ENCODE measurements at regions not wholly inside any gene's neighbourhood (a gene's known extent, or its start where the extent isn't known, plus 50 kb on each side); places are given as distances from the start of the nearest gene placed in this dataset.

GRCh38 chr16:66206363-66206762, 160.1 kb upstream of the CDH5 start:
- no peaks in the 10 kb centered on the region for H3K36me3 ChIP-seq (replicated peaks in 1 of 2; ENCODE audit: control extremely low read depth in 1 of 2, control insufficient read depth in 1 of 2, extremely low read depth in 1 of 2, insufficient read depth in 2 of 2, low read length in 1 of 2)
- H3K4me3 ChIP-seq (ENCODE audit: control extremely low read depth in 1 of 5, extremely low read depth in 1 of 5, insufficient read depth in 1 of 5, low read depth in 2 of 5, low read length in 4 of 5): no peak overlapping the region
- TF ChIP-seq EZH2 (IDR thresholded peaks at IDR 0.05; ENCODE audit: borderline replicate concordance, insufficient read depth, low read depth, low read length, poor library complexity, severe bottlenecking): no peak
- no peak for TF ChIP-seq CTCF (IDR thresholded peaks at IDR 0.05)
- DNase-seq: no peak
- no peak overlapping the region for H3K27ac ChIP-seq (ENCODE audit: low read length in 2 of 2)
- ChIA-PET CTCF (interaction anchor here (0.7 kb wide), 1 partner anchor 11 kb away, joined by 3 read pairs; no protein-coding TSS in a partner anchor), POLR2A (no interaction called here)
- Mint-ChIP-seq H3K4me3 (no peak overlapping the region), H3K27ac (no peak overlapping the region), H3K9me3 (ENCODE audit: insufficient read depth) (no peaks in the 10 kb centered on the region), H3K4me1 (no peaks in the 10 kb centered on the region), H3K27me3 (peaks cover 20% of the 10 kb centered on the region)
- no peak overlapping the region for H2AFZ ChIP-seq (ENCODE audit: insufficient read depth, low read depth, low read length, poor library complexity, severe bottlenecking)
- 84% methylated on average over 2 of the region's 4 CpGs for WGBS (ENCODE audit: insufficient coverage)
- H3K27me3 ChIP-seq (replicated peaks in 1 of 4; ENCODE audit: control extremely low read depth in 1 of 4, control insufficient read depth in 3 of 4, insufficient read depth in 4 of 4, low read length in 3 of 4): no peaks in the 10 kb centered on the region
- no peak overlapping the region for H3K4me2 ChIP-seq (replicated peaks; ENCODE audit: low read depth, low read length, poor library complexity, severe bottlenecking)
- ATAC-seq (ENCODE audit: low read depth): no peak
- intact Hi-C loops (cut with micrococcal nuclease): no loop called here
- no peaks in the 10 kb centered on the region for H3K79me2 ChIP-seq (ENCODE audit: control insufficient read depth, insufficient read depth, low read length)
- no peaks in the 10 kb centered on the region for H3K4me1 ChIP-seq (ENCODE audit: control insufficient read depth in 2 of 2, insufficient read depth in 2 of 2, low read length in 2 of 2)
- H3K9ac ChIP-seq (ENCODE audit: low read length): no peak overlapping the region
- no peaks in the 10 kb centered on the region for H4K20me1 ChIP-seq (ENCODE audit: control insufficient read depth, insufficient read depth, low read length, poor library complexity, severe bottlenecking)
- no peaks in the 10 kb centered on the region for H3K9me3 ChIP-seq (ENCODE audit: control extremely low read depth in 1 of 3, control insufficient read depth in 2 of 3, insufficient read depth in 1 of 3, low read length in 2 of 3)

- Mint-ChIP-seq H3K27me3 (peaks cover 17% of the 10 kb centered on the region), H3K4me1 (no peaks in the 10 kb centered on the region), H3K4me3 (no peak overlapping the region), H3K9me3 (ENCODE audit: insufficient read depth) (no peaks in the 10 kb centered on the region), H3K27ac (no peak overlapping the region)
- H3K4me3 ChIP-seq (ENCODE audit: control extremely low read depth in 1 of 5, extremely low read depth in 1 of 5, insufficient read depth in 1 of 5, low read depth in 2 of 5, low read length in 4 of 5): no peak overlapping the region
- intact Hi-C loops (cut with micrococcal nuclease): no loop called here
- H2AFZ ChIP-seq (ENCODE audit: insufficient read depth, low read depth, low read length, poor library complexity, severe bottlenecking): no peak overlapping the region
- no peak for TF ChIP-seq CTCF (IDR thresholded peaks at IDR 0.05)
- no peak for TF ChIP-seq EZH2 (IDR thresholded peaks at IDR 0.05; ENCODE audit: borderline replicate concordance, insufficient read depth, low read depth, low read length, poor library complexity, severe bottlenecking)
- DNase-seq: no peak
- ATAC-seq (ENCODE audit: low read depth): no peak
- H3K27ac ChIP-seq (ENCODE audit: low read length in 2 of 2): no peak overlapping the region
- no peaks in the 10 kb centered on the region for H4K20me1 ChIP-seq (ENCODE audit: control insufficient read depth, insufficient read depth, low read length, poor library complexity, severe bottlenecking)
- no peak overlapping the region for H3K9ac ChIP-seq (ENCODE audit: low read length)
- H3K79me2 ChIP-seq (ENCODE audit: control insufficient read depth, insufficient read depth, low read length): no peaks in the 10 kb centered on the region
- CTCF ChIA-PET: interaction anchor here (0.7 kb wide), 1 partner anchor 10 kb away, joined by 3 read pairs; no protein-coding TSS in a partner anchor
- H3K4me1 ChIP-seq (ENCODE audit: control insufficient read depth in 2 of 2, insufficient read depth in 2 of 2, low read length in 2 of 2): no peaks in the 10 kb centered on the region
- no peaks in the 10 kb centered on the region for H3K27me3 ChIP-seq (replicated peaks in 1 of 4; ENCODE audit: control extremely low read depth in 1 of 4, control insufficient read depth in 3 of 4, insufficient read depth in 4 of 4, low read length in 3 of 4)
- no peaks in the 10 kb centered on the region for H3K9me3 ChIP-seq (ENCODE audit: control extremely low read depth in 1 of 3, control insufficient read depth in 2 of 3, insufficient read depth in 1 of 3, low read length in 2 of 3)
- no peaks in the 10 kb centered on the region for H3K36me3 ChIP-seq (replicated peaks in 1 of 2; ENCODE audit: control extremely low read depth in 1 of 2, control insufficient read depth in 1 of 2, extremely low read depth in 1 of 2, insufficient read depth in 2 of 2, low read length in 1 of 2)
- POLR2A ChIA-PET: no interaction called here
- no peak overlapping the region for H3K4me2 ChIP-seq (replicated peaks; ENCODE audit: low read depth, low read length, poor library complexity, severe bottlenecking)
- WGBS (ENCODE audit: insufficient coverage): no CpG with 5 or more reads among the region's 8 CpGs
Observed at GRCh38 chr16:66205287-66206231, 160.9 kb upstream of the CDH5 start.
